GM12864 (cell line): ENCODE measurements at regions not wholly inside any gene's neighbourhood (a gene's known extent, or its start where the extent isn't known, plus 50 kb on each side); places are given as distances from the start of the nearest gene placed in this dataset.

Source experiments
- DNase-seq: peaks from one replicate; pipeline ENCODE4 v3.0.0-alpha.2; 2011; ENCODE audit warnings: low read depth
- H3K4me3 ChIP-seq: 2 replicates; pipeline ENCODE4 v1.5.1; 2011; ENCODE audit warnings: mild to moderate bottlenecking, low read depth, low read length, control low read depth
- CTCF ChIP-seq: IDR thresholded peaks from 2 replicates; pipeline ENCODE4 v1.5.1; 2011; ENCODE audit warnings: low read depth, mild to moderate bottlenecking, moderate library complexity, low read length, control low read depth, inconsistent platforms; ENCODE audit errors: missing control alignments

GRCh38 chr11:106344966-106345365 is 267.5 kb downstream of the AASDHPPT start:
- TF ChIP-seq CTCF = no peak
- H3K4me3 ChIP-seq = no peak overlapping the region
- no peak for DNase-seq

DNA sequence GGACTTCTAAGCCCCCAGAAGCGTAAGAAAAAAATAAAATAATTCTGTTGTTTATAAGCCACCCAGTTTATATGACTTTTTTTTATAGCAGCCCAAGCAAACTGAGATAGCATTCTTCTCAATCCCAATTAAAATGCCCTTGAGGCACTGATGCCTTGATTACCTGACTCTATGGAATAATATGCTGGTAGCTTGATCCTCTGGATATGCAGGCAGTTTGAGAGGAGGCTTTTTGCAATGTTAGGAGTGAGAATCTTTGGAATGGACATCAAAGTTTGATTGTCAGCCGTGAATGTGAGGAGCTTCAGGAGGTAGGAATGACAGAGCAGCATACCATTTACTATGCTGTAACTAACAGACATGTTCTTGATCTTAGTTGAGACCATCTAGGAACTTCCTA is 275.6 kb downstream of the AASDHPPT start:
- H3K4me3 ChIP-seq = no peak overlapping the region
- DNase-seq = no peak
- no peak for TF ChIP-seq CTCF

DNA sequence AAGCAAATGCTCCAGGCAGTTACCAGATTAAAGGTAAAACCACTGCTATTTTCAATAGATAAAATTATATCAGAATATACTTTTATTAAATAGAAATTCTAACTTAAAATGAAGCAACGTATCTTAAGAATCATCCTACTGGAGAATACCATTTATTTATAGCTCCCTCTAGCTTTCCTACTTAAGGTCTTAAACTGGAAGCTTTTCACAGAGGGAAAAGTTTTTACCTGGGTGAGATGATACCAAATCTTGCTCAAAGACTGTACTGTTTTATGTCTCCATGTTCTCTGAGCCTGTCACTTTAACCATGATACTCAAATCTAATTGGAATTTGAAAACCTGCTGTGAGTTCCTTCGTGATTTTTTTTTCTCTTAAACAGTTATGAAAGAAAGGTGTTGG is 291.8 kb downstream of the AASDHPPT start:
- no peak for TF ChIP-seq CTCF
- no peak overlapping the region for H3K4me3 ChIP-seq
- no peak for DNase-seq

- no peak for DNase-seq
- no peak for TF ChIP-seq CTCF
- no peak overlapping the region for H3K4me3 ChIP-seq
Measured at GRCh38 chr11:106378513-106379179, 301.2 kb downstream of the AASDHPPT start.

- DNase-seq = no peak
- no peak overlapping the region for H3K4me3 ChIP-seq
- TF ChIP-seq CTCF = no peak
Measured at GRCh38 chr11:106379265-106379664, 301.8 kb downstream of the AASDHPPT start.

GRCh38 chr11:106379712-106380111 is 302.2 kb downstream of the AASDHPPT start:
- DNase-seq = no peak
- H3K4me3 ChIP-seq = no peak overlapping the region
- no peak for TF ChIP-seq CTCF

- H3K4me3 ChIP-seq = no peak overlapping the region
- no peak for DNase-seq
- TF ChIP-seq CTCF = no peak
Measured at GRCh38 chr11:106381895-106382294, 304.4 kb downstream of the AASDHPPT start.
